OCI-LY1 (cell line): ENCODE measurements at regions not wholly inside any gene's neighbourhood (a gene's known extent, or its start where the extent isn't known, plus 50 kb on each side); places are given as distances from the start of the nearest gene placed in this dataset.

Experiments
- H2AFZ ChIP-seq: fragments of 200-600 bp; sonication (generic), shearing (Covaris generic); 2 replicates; pipeline ENCODE4 v1.6.0; 2014; ENCODE audit warnings: antibody characterized with exemption, mild to moderate bottlenecking, low read length
- H3F3A ChIP-seq: fragments of 200-600 bp; sonication (generic), shearing (Covaris generic); 2 replicates; pipeline ENCODE4 v1.6.0; 2014; ENCODE audit warnings: mild to moderate bottlenecking, antibody characterized with exemption, low read length, moderate library complexity; ENCODE audit not compliant: insufficient read depth
- H3K27ac ChIP-seq: fragments of 200-600 bp; sonication (generic); 2 replicates; pipeline ENCODE4 v1.5.1; 2014; ENCODE audit warnings: low read length, mixed run types, mild to moderate bottlenecking, low read depth; ENCODE audit not compliant: poor library complexity, severe bottlenecking
- H3K27me3 ChIP-seq: fragments of 200-600 bp; sonication (generic); 2 replicates; pipeline ENCODE4 v1.6.0; 2014; ENCODE audit warnings: antibody characterized with exemption, mild to moderate bottlenecking, low read length, moderate library complexity; ENCODE audit not compliant: insufficient read depth
- H3K36me3 ChIP-seq: fragments of 200-600 bp; sonication (generic); 2 replicates; pipeline ENCODE4 v1.6.1; 2014; ENCODE audit warnings: mild to moderate bottlenecking, antibody characterized with exemption, low read length, moderate library complexity, mixed read lengths; ENCODE audit not compliant: insufficient read depth
- H3K4me1 ChIP-seq: fragments of 200-600 bp; sonication (generic); 2 replicates; pipeline ENCODE4 v1.5.1; 2014; ENCODE audit warnings: mild to moderate bottlenecking, low read length, moderate library complexity; ENCODE audit not compliant: insufficient read depth, severe bottlenecking
- H3K4me2 ChIP-seq: fragments of 200-600 bp; sonication (generic), shearing (Covaris generic); 2 replicates; pipeline ENCODE4 v1.6.1; 2014; ENCODE audit warnings: low read length
- H3K4me3 ChIP-seq: fragments of 200-600 bp; sonication (generic); 2 replicates; pipeline ENCODE4 v1.5.1; 2014; ENCODE audit warnings: low read length, low read depth, mild to moderate bottlenecking, mixed read lengths; ENCODE audit not compliant: poor library complexity, severe bottlenecking
- H3K79me2 ChIP-seq: fragments of 200-600 bp; shearing (Covaris generic); 2 replicates; pipeline ENCODE4 v1.6.1; 2016; ENCODE audit warnings: mixed run types, low read length, mixed read lengths; ENCODE audit not compliant: insufficient read depth
- H3K9ac ChIP-seq: fragments of 200-600 bp; sonication (generic), shearing (Covaris generic); 2 replicates; pipeline ENCODE4 v1.6.1; 2014; ENCODE audit warnings: mild to moderate bottlenecking, low read length, mixed read lengths
- H3K9me2 ChIP-seq: fragments of 200-600 bp; sonication (generic), shearing (Covaris generic); 2 replicates; pipeline ENCODE4 v1.6.1; 2014; ENCODE audit warnings: low read depth, mild to moderate bottlenecking, low read length, mixed read lengths
- H3K9me3 ChIP-seq: fragments of 200-600 bp; shearing (Covaris generic); 2 replicates; pipeline ENCODE4 v1.6.1; 2014; ENCODE audit warnings: low read length, mixed read lengths
- H4K20me1 ChIP-seq: fragments of 200-600 bp; sonication (generic), shearing (Covaris generic); 2 replicates; pipeline ENCODE4 v1.6.0; 2016; ENCODE audit warnings: mild to moderate bottlenecking, low read length; ENCODE audit not compliant: insufficient read depth
- EZH2 ChIP-seq: fragments of 200-600 bp; sonication (generic), shearing (Covaris generic); IDR thresholded peaks from 2 replicates; pipeline ENCODE4 v1.8.0; 2017; ENCODE audit warnings: borderline replicate concordance, mixed run types, mild to moderate bottlenecking, antibody characterized with exemption, low read length, moderate library complexity, mixed read lengths
- TF ChIP-seq, protein P1 (sequence below): fragments of 200-600 bp; sonication (generic), shearing (Covaris generic); IDR thresholded peaks from 2 replicates; pipeline ENCODE4 v1.5.1; 2017; ENCODE audit warnings: mild to moderate bottlenecking, antibody characterized with exemption, low read length, moderate library complexity, mixed read lengths

GRCh38 chr9:2497666-2498400 is 123.8 kb upstream of the VLDLR start:
- no peak overlapping the region for H3K27ac ChIP-seq
- no peaks in the 10 kb centered on the region for H3F3A ChIP-seq
- H3K9ac ChIP-seq, result no peak overlapping the region
- H2AFZ ChIP-seq, result no peak overlapping the region
- H3K4me2 ChIP-seq, result no peak overlapping the region
- no peaks in the 10 kb centered on the region for H3K36me3 ChIP-seq
- H4K20me1 ChIP-seq, result no peaks in the 10 kb centered on the region
- H3K4me3 ChIP-seq, result no peak overlapping the region
- H3K79me2 ChIP-seq, result no peaks in the 10 kb centered on the region
- H3K9me2 ChIP-seq, result no peaks in the 10 kb centered on the region
- H3K27me3 ChIP-seq, result no peaks in the 10 kb centered on the region; the same call in 1 of the 2 replicates
- no peak for TF ChIP-seq EZH2
- TF ChIP-seq, protein P1, sequence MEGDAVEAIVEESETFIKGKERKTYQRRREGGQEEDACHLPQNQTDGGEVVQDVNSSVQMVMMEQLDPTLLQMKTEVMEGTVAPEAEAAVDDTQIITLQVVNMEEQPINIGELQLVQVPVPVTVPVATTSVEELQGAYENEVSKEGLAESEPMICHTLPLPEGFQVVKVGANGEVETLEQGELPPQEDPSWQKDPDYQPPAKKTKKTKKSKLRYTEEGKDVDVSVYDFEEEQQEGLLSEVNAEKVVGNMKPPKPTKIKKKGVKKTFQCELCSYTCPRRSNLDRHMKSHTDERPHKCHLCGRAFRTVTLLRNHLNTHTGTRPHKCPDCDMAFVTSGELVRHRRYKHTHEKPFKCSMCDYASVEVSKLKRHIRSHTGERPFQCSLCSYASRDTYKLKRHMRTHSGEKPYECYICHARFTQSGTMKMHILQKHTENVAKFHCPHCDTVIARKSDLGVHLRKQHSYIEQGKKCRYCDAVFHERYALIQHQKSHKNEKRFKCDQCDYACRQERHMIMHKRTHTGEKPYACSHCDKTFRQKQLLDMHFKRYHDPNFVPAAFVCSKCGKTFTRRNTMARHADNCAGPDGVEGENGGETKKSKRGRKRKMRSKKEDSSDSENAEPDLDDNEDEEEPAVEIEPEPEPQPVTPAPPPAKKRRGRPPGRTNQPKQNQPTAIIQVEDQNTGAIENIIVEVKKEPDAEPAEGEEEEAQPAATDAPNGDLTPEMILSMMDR, result no peak
- H3K4me1 ChIP-seq, result peaks cover 1% of the 10 kb centered on the region
- no peaks in the 10 kb centered on the region for H3K9me3 ChIP-seq

GRCh38 chr9:2502210-2502609 is 119.4 kb upstream of the VLDLR start:
- Histone ChIP-seq H3F3A (no peaks in the 10 kb centered on the region), H3K9me3 (no peaks in the 10 kb centered on the region), H4K20me1 (no peaks in the 10 kb centered on the region), H3K27ac (no peak overlapping the region), H3K4me1 (no peaks in the 10 kb centered on the region), H2AFZ (no peak overlapping the region), H3K79me2 (no peaks in the 10 kb centered on the region), H3K9me2 (no peaks in the 10 kb centered on the region), H3K9ac (no peak overlapping the region), H3K4me3 (no peak overlapping the region), H3K27me3 (no peaks in the 10 kb centered on the region; the same call in 1 of the 2 replicates), H3K36me3 (no peaks in the 10 kb centered on the region), H3K4me2 (no peak overlapping the region)
- TF ChIP-seq, protein P1, result no peak
- no peak for TF ChIP-seq EZH2

DNA sequence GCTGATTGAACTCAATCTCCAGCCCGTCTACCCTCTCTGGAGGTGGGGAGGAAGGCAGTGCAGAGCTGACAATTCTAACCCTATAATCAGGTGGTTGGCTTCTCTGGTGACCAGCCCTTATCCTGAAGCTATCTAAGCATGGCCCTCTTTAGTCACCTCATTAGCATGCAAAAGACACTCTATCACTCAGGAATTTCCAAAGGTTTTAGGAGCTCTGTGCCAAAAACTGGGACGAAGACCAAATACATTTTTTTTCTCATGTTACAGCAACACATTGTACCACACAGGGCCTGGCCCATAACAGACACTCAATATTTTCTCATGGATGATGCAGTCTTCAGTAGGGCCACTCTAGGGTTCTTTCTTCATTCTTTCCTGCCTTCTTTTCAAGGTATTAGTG is 118.8 kb upstream of the VLDLR start:
- H3K4me3 ChIP-seq, result no peak overlapping the region
- H3K36me3 ChIP-seq, result no peaks in the 10 kb centered on the region
- TF ChIP-seq EZH2, result no peak
- TF ChIP-seq, protein P1, result no peak
- H4K20me1 ChIP-seq, result no peaks in the 10 kb centered on the region
- no peak overlapping the region for H3K9ac ChIP-seq
- H3K9me2 ChIP-seq, result no peaks in the 10 kb centered on the region
- no peaks in the 10 kb centered on the region for H3K9me3 ChIP-seq
- H3K27ac ChIP-seq, result no peak overlapping the region
- no peaks in the 10 kb centered on the region for H3F3A ChIP-seq
- no peaks in the 10 kb centered on the region for H3K4me1 ChIP-seq
- H3K79me2 ChIP-seq, result no peaks in the 10 kb centered on the region
- H2AFZ ChIP-seq, result no peak overlapping the region
- H3K4me2 ChIP-seq, result no peak overlapping the region
- no peaks in the 10 kb centered on the region; the same call in 1 of the 2 replicates for H3K27me3 ChIP-seq
